Heart left ventricle (tissue), 16 donors: ENCODE measurements at regions not wholly inside any gene's neighbourhood (a gene's known extent, or its start where the extent isn't known, plus 50 kb on each side); places are given as distances from the start of the nearest gene placed in this dataset.

Experiments used
- ATAC-seq, 4 donors: fragments of 200-7000 bp; cut with Tn5 transposase; one replicate each; pipeline ENCODE4 v1.9.1; 2020 to 2022; ENCODE audit warnings: moderate library complexity in 4 of 4, mild to moderate bottlenecking in 3 of 4, moderate number of reproducible peaks in 1 of 4
- DNase-seq, 5 donors: peaks; one replicate each; pipeline ENCODE4 v3.0.0-alpha.2; 2020
- H3K27ac ChIP-seq, 12 donors: fragments of 200-600 bp; sonication (generic) in 4 of 12; one replicate each; pipeline versions ENCODE4 v1.5.0 to v1.8.0; 2016 to 2022; ENCODE audit warnings: mild to moderate bottlenecking in 2 of 12
- H3K27me3 ChIP-seq, 9 donors: fragments of 200-600 bp; sonication (generic) in 2 of 9; one replicate each; pipeline versions ENCODE4 v1.5.1 to v1.8.0; 2016 to 2022; ENCODE audit warnings: mild to moderate bottlenecking in 3 of 9
- H3K36me3 ChIP-seq, 9 donors: fragments of 200-600 bp; sonication (generic) in 2 of 9; one replicate each; pipeline versions ENCODE4 v1.5.0 to v1.8.0; 2018 to 2022; ENCODE audit warnings: mild to moderate bottlenecking in 2 of 9
- H3K4me1 ChIP-seq, 12 donors: fragments of 200-600 bp; sonication (generic) in 4 of 12; one replicate each; pipeline versions ENCODE4 v1.5.0 to v1.8.0; 2016 to 2022; ENCODE audit warnings: mild to moderate bottlenecking in 3 of 12
- H3K4me3 ChIP-seq, 12 donors: fragments of 200-600 bp; sonication (generic) in 4 of 12; one replicate each; pipeline versions ENCODE4 v1.5.0 to v1.8.0; 2017 to 2022; ENCODE audit warnings: mild to moderate bottlenecking in 9 of 12, moderate library complexity in 4 of 12
- H3K9me3 ChIP-seq, 12 donors: fragments of 200-600 bp; sonication (generic) in 4 of 12; one replicate each; pipeline versions ENCODE4 v1.5.0 to v1.8.0; 2016 to 2022; ENCODE audit warnings: mild to moderate bottlenecking in 1 of 12
- POLR2A ChIP-seq, 2 donors: fragments of 450-650 bp; IDR thresholded peaks; one replicate each; pipeline ENCODE4 v1.6.1; 2017; ENCODE audit warnings: antibody characterized with exemption in 2 of 2, mild to moderate bottlenecking in 2 of 2, moderate library complexity in 2 of 2
- WGBS, 4 donors: extraction: QIAGEN DNeasy Blood & Tissue Kit in 2 of 4; methylation state at CpG; one replicate each; pipeline versions ENCODE4 v1.1.5 to v1.1.7; 2013 to 2018; 5-methylcytosine and 5-hydroxymethylcytosine counted together
- intact Hi-C, 10 donors: fragments of 100-400 bp; cut with DNase I; formaldehyde crosslinking; loops; one replicate each; pipeline versions ENCODE4 v1.11.1 to v1.14.2; 2022
- TF ChIP-seq, protein P1 (sequence below), 12 donors: fragments of 200-600 bp; sonication (generic) in 4 of 12; IDR thresholded peaks; one replicate each; pipeline versions ENCODE4 v1.5.0 to v1.8.0; 2018 to 2022; ENCODE audit warnings: antibody characterized with exemption in 12 of 12, mild to moderate bottlenecking in 5 of 12
- donor health status: ischemic (EF 13 %, LVEDD 7.1; RV severe dilation, severe dysfunction).
- donor health status: healthy with polysubstance abuse.
- donor health status: DM: no; HTN: yes; CAD: no.
- donor health status: DM: no; HTN: no; CAD: no.
- donor health status: ischemic (EF 25% LVEDD 6.9; RV normal size, moderate dysfunction).
- donor health status: ischemic (EF 25% LVEDD 5.7; RV mildly dilated, moderate dysfunction).
- donor health status: healthy.
- donor health status: DM: yes; HTN: yes; CAD: no.
- donor health status: ischemic (EF 35%, LVEDD 5.7; RV mildly dilated, moderate dysfunction).
- donor health status: nonischemic (EF 11% LVEDD 7.7; RV severe dilation, severe dysfunction).
- donor health status: DM: yes; HTN: yes; CAD: no.
- donor health status: PGD.
- donor health status: ischemic (EF 29% LVEDD 5.4; RV normal size, mild dysfunction).
- donor health status: nonischemic (EF 23%, LVEDD 6.1; RV moderate dilation, normal function).

DNA sequence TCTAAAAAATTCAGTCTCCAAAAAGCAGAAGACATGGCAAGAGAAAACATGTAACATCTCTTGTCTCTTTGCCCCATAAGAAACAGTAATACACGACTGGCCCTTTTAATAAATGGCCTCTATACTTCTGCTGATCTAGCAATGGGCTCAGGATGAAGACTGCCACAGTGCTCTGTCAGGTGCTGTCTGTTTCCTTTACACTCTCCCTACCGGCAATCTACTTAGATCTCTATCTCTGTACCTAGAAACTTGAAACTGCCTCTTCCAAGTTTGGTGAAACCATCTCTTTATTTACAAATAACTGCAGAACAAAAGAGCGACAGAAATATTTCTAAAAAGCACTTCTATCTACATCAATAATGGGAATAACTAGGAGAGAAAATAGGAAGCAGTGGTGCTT, 685.2 kb upstream of the INTU start:
- ATAC-seq (no peak), DNase-seq (no peak)
- no peak overlapping the region for H3K4me3 ChIP-seq
- H3K27ac ChIP-seq = no peak overlapping the region
- WGBS, 4 donors = 69 to 78% (median 71%) methylated on average over 3 of the region's 3 CpGs
- TF ChIP-seq, protein P1, sequence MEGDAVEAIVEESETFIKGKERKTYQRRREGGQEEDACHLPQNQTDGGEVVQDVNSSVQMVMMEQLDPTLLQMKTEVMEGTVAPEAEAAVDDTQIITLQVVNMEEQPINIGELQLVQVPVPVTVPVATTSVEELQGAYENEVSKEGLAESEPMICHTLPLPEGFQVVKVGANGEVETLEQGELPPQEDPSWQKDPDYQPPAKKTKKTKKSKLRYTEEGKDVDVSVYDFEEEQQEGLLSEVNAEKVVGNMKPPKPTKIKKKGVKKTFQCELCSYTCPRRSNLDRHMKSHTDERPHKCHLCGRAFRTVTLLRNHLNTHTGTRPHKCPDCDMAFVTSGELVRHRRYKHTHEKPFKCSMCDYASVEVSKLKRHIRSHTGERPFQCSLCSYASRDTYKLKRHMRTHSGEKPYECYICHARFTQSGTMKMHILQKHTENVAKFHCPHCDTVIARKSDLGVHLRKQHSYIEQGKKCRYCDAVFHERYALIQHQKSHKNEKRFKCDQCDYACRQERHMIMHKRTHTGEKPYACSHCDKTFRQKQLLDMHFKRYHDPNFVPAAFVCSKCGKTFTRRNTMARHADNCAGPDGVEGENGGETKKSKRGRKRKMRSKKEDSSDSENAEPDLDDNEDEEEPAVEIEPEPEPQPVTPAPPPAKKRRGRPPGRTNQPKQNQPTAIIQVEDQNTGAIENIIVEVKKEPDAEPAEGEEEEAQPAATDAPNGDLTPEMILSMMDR (IDR thresholded peaks at IDR 0.05) = no peak
- TF ChIP-seq POLR2A (IDR thresholded peaks at IDR 0.05) = no peak
- intact Hi-C loops = no loop called here
- no peaks in the 10 kb centered on the region for H3K9me3 ChIP-seq
- H3K4me1 ChIP-seq = no peaks in the 10 kb centered on the region
- H3K27me3 ChIP-seq = no peaks in the 10 kb centered on the region
- H3K36me3 ChIP-seq = no peaks in the 10 kb centered on the region

DNA sequence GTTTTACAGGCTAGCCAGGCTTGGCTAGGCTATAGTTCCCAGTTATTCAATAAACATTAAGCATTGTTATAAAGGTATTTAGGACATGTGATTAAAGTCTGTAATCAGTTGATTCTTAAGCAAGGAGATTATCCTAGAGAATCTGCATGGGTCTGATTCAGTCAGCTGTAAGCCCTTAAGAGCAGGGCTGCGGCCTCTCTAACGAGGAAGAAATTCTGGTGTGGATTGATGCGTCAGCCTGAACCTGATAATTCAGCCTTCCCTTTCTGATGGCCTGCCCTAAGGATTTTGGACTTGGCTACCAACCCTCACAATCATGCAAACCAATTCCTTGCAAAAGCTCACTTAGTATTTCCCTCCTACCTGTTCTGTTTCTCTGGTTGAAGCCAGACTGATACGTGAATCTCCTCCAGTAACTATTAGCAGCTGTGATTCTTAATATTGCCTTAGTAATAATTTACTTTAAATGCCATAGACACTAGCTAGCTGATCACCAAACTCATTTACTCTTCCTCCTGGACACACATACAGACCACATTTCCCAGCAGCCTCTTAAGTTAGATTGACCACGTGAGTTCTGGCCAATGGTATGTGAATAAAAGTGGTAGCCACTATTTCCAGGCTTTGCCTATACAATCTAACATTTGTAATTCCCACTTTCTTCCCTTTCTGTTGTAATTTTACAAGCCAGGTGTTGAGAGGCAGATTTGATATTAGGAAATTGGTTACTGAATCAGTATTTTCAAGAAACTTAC, 678.0 kb upstream of the INTU start:
- WGBS, 4 donors = 86 to 89% (median 87%) methylated on average over 5 of the region's 5 CpGs
- Histone ChIP-seq H3K4me3 (no peak overlapping the region), H3K4me1 (peaks cover 0 to 6% (median 0%) of the 10 kb centered on the region in 12 donors), H3K27ac (no peak overlapping the region), H3K27me3 (no peaks in the 10 kb centered on the region), H3K9me3 (no peaks in the 10 kb centered on the region), H3K36me3 (no peaks in the 10 kb centered on the region)
- intact Hi-C loops = loop anchor here in 1 of 10 donors (10.0 kb wide), 1 partner anchor 330 kb away; no protein-coding TSS in a partner anchor
- DNase-seq (no peak), ATAC-seq (no peak)
- TF ChIP-seq POLR2A (IDR thresholded peaks at IDR 0.05) = no peak
- TF ChIP-seq, protein P1 (IDR thresholded peaks at IDR 0.05) = no peak

DNA sequence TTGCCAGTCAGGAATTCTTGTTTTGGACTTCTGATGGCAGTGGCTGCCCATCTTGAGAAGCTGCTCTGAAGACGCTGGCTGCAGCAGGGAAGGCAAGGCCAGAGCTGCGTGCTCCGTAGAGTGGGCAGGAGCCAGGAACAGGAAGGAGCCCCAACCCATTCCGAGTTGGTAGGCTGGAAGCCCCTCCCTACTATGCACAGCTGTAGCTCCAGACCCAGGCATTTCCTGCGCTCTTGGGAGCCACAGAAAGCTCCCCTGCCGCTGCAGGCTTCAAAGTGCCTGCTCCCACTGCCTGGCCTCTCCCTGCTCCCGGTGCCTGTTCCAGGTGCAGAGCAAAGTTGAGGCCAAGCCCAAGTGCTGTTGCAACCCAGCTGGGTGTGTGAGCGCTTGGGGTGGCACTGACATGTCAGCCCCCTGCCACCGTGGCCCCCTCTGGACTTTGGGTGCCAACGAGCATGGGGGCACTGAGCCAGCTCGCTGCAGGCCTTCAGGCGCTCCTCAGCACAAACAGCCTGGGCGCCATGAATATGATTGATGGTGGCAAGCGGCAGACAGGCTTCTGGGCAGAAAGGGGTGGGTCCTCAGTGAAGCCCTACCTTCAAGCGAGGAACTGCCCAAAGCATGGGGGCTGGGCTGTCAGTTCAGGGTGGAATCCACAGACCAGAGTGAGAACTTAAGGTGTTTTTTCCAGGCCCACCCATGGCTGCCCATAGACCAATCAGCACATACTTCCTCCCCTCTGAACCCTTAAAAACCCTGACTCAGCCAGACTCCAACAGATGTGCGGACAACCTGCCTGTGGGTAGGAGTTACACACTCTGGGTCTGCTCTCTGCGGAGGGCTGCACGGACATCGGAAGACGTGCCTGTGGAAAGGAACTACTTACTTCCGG, 677.2 kb upstream of the INTU start:
- intact Hi-C loops = loop anchor here in 1 of 10 donors (10.0 kb wide), 1 partner anchor 331 kb away; no protein-coding TSS in a partner anchor
- Histone ChIP-seq H3K4me3 (no peak overlapping the region), H3K4me1 (peaks cover 0 to 6% (median 0%) of the 10 kb centered on the region in 12 donors), H3K9me3 (no peaks in the 10 kb centered on the region), H3K27ac (no peak overlapping the region), H3K36me3 (no peaks in the 10 kb centered on the region), H3K27me3 (no peaks in the 10 kb centered on the region)
- no peak for TF ChIP-seq POLR2A (IDR thresholded peaks at IDR 0.05)
- TF ChIP-seq, protein P1 (IDR thresholded peaks at IDR 0.05) = no peak
- DNase-seq = peak in 1 of 5 donors; percentile 42
- ATAC-seq = peak in 1 of 4 donors; percentile 36
- 83 to 88% (median 84%) methylated on average over 11 to 21 of the region's 21 CpGs for WGBS, 4 donors
